ENCODE measurements at regions not wholly inside any gene's neighbourhood (a gene's known extent, or its start where the extent isn't known, plus 50 kb on each side); places are given as distances from the start of the nearest gene placed in this dataset.

- DNase-seq (ENCODE audit: low read depth): no peak
Measured at GRCh38 chr5:18043344-18043743, 409.1 kb downstream of the TAF11L14 start.

- no peak for DNase-seq (ENCODE audit: low read depth)
Measured at GRCh38 chr5:18048449-18048848, 414.2 kb downstream of the TAF11L14 start.

DNA sequence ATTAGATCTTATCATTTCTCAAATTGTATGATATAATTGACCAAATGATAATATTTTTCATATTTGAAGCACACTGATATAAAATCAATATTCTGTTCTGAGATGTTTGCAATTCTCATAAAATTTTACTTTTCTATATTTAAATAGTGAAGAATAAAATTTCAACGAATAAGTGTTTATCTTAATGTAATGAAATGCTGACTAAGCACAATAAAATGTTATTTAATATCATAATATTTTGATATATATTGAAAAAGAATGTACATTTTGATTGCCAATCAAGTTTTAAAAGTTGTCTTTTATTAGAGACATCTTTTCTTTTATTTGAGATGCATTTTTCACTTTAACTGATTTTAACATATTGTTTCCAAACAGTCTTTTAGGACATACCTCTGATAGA is 416.1 kb downstream of the TAF11L14 start:
- DNase-seq (ENCODE audit: low read depth): no peak

DNA sequence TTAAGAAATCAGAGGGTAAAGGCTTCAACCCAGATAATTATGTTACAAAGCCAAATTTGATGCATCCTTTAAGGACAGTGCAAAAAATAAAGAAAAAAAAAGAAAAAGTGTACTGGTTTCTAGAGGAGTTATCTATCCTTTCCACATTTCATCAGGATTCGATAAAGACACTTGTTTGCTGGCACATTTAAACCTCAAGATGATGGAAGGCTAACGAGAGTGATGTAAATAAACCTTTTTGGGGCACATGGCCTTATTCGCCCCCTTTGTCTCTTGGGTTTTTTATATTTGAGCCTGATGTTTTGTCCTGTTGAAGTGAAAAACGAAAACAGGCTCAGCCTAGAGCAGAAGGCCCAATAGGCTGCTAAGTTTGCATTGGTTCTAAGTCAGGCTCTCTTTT is 416.5 kb downstream of the TAF11L14 start:
- DNase-seq (ENCODE audit: low read depth): no peak

- no peak for DNase-seq (ENCODE audit: low read depth)
Measured at GRCh38 chr5:18051953-18052352, 417.7 kb downstream of the TAF11L14 start.

- no peak for DNase-seq (ENCODE audit: low read depth)
Measured at GRCh38 chr5:18052569-18052968, 418.3 kb downstream of the TAF11L14 start.

- no peak for DNase-seq (ENCODE audit: low read depth)
Measured at GRCh38 chr5:18057725-18058124, 423.5 kb downstream of the TAF11L14 start.

DNA sequence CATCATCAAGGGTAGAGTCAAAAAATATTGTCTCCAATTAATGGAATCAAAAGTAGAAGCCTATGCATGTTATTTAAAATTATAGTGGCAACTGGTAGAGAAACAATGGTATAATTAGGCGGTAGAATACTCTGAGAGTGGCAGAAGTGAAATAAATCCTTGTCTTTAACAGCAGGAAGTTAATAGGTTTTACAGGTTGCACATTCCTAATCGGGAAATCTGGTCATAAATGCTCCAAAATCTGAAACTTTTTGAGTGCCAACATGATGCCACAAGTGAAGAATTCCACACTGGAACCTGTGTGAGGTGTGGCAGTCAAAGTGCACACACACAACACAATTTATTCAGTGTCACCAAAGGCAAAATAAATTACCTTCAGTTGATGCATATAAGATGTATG is 433.4 kb downstream of the TAF11L14 start:
- DNase-seq (ENCODE audit: low read depth): no peak

DNA sequence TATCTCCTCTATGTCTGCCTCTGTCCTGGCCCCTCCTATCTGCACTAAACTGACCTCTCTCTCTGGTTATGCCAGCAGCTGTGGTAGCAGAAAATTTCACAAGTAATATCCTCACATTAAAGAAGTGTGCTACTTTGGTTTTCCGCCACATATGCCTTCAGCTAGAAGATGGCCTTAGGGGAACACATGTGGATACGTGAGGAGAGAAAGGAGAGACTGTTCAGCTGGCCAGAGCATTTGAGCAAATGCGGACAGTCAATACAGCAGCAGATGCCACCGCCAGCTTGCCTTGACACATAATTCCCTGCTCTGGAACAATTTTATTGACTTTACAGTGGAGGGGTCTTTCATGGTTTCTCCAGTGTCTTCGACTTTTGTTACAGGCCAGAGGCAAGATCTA is 434.6 kb downstream of the TAF11L14 start:
- no peak for DNase-seq (ENCODE audit: low read depth)

DNA sequence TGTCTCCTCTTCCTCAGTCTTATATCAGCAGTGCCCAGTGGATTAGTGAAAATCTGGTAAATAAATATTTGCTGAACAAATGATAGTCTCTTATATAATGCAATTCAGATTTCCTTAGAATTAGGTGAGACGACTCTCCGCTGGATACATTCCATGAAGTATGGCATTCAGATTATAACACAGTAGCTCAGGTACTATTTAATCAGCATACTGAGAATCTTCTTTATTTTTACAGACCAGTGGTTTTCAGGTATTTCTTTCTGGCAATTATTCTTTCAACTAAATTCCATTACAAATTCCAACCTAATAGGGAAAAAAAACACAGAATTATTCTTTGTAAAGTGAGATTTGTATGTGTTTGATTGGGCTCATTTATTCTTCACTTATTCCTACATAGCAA is 435.5 kb downstream of the TAF11L14 start:
- DNase-seq (ENCODE audit: low read depth): no peak

DNA sequence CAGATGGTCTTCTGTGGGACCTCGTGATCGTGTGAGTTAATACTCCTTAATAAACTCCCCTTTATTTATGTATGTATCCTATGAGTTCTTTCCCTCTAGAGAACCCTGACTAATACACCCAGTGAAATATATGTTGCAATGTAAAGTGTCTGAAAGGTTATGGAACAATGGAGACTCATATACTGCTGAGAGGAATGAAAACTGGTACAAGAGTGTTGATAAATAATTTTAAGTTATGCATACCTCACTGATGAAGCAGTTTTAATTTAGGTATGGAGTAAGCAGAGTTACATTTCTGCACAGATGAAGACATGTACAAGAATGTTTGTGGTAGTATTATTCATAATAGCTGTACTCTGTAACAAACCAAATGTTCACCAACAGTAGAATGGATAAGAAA is 438.3 kb downstream of the TAF11L14 start:
- DNase-seq (ENCODE audit: low read depth): no peak

GRCh38 chr5:18074961-18075360 is 440.7 kb downstream of the TAF11L14 start:
- DNase-seq (ENCODE audit: low read depth): no peak

- no peak for DNase-seq (ENCODE audit: low read depth)
Measured at GRCh38 chr5:18078157-18078556, 443.9 kb downstream of the TAF11L14 start.

DNA sequence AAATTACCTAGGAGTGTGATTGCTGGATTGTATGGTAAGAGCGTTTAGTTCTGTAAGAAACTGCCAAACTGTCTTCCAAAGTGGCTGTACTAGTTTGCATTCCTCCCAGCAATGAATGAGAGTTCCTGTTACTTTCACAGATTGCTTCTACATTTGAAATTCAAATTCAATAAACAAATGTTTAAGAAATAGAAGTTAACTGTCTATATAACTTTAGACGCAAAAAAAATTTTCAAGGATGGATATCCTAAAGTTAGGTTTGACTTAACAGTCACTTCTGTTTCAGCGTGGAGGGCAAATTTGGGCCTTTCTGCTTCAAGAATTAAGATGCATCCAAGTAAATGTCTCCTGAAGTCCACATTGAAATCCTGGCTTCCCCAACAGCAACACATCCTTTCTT is 445.6 kb downstream of the TAF11L14 start:
- no peak for DNase-seq (ENCODE audit: low read depth)

DNA sequence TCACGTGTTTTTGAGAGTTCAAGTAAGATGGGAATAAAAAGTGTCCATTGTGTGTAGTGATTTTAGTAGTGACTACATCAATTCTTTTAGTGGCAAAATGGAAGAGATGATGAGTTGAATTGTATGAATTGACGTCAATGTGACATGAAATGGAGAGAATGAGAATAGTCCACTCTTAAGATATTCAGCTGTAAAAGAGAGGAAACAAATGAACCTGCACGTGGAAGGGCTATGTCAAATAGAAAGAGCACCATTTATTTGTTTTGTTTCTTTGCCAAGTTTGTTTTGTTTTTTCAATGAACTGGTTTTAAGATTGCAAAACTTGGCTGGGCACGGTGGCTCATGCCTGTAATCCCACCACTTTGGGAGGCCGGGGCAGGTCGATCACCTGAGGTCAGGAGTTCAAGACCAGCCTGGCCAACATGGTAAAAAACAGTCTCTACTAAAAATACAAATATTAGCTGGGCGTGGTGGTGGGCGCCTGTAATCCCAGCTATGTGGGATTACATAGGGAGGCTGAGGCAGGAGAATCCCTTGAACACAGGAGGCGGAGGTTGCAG is 453.8 kb downstream of the TAF11L14 start:
- no peak for DNase-seq (ENCODE audit: low read depth)

DNA sequence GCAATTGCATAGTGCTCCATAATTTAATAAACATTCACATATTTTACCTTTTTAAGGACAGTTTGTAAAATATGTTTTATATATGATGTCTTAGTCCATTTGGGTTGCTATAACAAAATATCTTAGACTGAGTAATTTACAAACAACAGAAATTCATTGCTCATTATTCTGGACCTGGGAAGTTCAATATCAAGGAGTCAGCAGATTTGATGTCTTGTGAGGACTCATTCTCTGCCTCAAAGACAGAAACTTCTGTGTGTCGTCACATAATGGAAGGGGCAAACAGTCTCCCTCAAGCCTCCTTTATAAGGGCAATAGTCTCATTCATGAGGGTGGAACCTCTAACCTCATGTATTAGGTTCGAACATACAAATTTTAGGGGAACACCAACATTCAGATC is 455.9 kb downstream of the TAF11L14 start:
- no peak for DNase-seq (ENCODE audit: low read depth)

- DNase-seq (ENCODE audit: low read depth): no peak
Measured at GRCh38 chr5:18091142-18091541, 456.9 kb downstream of the TAF11L14 start.

GRCh38 chr5:18091758-18092157 is 457.5 kb downstream of the TAF11L14 start:
- DNase-seq (ENCODE audit: low read depth): no peak

GRCh38 chr5:18095061-18095460 is 460.8 kb downstream of the TAF11L14 start:
- no peak for DNase-seq (ENCODE audit: low read depth)

GRCh38 chr5:18097817-18098216 is 463.6 kb downstream of the TAF11L14 start:
- no peak for DNase-seq (ENCODE audit: low read depth)

DNA sequence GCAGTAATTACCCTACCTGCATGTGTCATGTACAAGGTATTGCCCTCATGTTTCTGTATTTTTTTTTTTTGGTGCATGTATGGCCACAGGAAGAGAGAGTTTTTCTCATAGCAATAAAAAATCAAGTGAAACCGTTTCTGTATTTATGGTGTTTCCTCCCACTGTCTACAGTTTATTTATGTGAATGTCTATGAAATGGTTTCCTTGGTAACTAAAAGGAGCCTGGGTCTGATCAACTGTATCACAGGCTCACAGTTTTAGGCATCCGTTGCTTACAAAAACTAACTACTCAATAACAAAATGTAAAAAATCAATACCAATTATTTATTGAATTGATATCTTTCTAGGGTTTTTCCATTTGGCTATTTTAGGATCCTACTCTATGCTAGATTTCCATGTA is 464.4 kb downstream of the TAF11L14 start:
- no peak for DNase-seq (ENCODE audit: low read depth)

DNA sequence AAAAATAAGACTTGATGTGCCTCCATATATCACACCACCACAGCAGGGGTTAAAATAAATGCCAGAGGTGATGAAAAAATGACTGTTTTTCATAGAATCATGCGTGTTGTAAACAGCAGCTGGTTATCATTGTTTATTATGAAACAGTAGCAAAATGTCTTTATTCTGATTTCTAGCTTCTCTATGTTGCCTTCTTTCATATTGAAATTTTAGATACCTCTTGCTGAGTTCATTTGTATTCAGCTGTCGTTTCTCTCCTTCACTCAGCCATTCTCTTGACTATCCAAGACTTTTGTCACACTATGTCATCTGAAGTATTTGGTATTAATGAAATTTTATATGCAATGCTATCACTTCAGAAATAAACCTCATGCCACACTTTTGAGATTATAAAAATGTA is 465.0 kb downstream of the TAF11L14 start:
- DNase-seq (ENCODE audit: low read depth): no peak

DNA sequence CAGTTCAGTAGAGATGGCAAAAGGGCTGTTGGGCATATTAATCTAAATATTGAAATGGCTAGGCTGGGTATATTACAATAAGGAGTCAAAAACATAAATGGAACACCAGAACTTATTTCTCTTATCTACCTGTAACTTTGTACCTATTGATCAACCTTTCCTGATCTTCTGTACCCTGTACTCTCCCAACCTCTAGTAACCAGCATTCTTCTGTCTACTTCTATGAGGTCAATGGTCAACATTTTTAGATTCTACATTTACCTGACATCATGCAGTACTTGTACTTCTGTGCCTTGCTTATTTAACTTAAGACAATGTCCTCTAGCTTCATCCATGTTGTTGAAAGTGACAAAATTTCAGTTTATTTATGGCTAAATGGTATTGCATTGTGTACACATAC is 467.3 kb downstream of the TAF11L14 start:
- no peak for DNase-seq (ENCODE audit: low read depth)

GRCh38 chr5:18102733-18103132 is 468.5 kb downstream of the TAF11L14 start:
- DNase-seq (ENCODE audit: low read depth): no peak

- no peak for DNase-seq (ENCODE audit: low read depth)
Measured at GRCh38 chr5:18105449-18105848, 471.2 kb downstream of the TAF11L14 start.

Data from iris pigment epithelial cell (primary cell).